Central memory CD8-positive, alpha-beta T cell (primary cell): ENCODE measurements at regions not wholly inside any gene's neighbourhood (a gene's known extent, or its start where the extent isn't known, plus 50 kb on each side); places are given as distances from the start of the nearest gene placed in this dataset.

Source experiments
- ATAC-seq: fragments of 150-1000 bp; cut with Tn5 transposase; replicated peaks from 2 replicates; pipeline ENCODE4 v1.10.0; 2022; ENCODE audit warnings: mild to moderate bottlenecking, moderate FRiP score, moderate number of reproducible peaks; ENCODE audit not compliant: poor library complexity, severe bottlenecking; ENCODE audit errors: extremely low read depth
- DNase-seq, 2 donors: peaks; one replicate each; pipeline ENCODE4 v3.0.0; 2021; ENCODE audit warnings: low spot score in 2 of 2
- H3K27ac Mint-ChIP-seq: one replicate; pipeline ENCODE4 v1.8.0; 2022; ENCODE audit warnings: low read depth, mild to moderate bottlenecking, moderate library complexity, mixed read lengths
- H3K27me3 Mint-ChIP-seq: one replicate; pipeline ENCODE4 v1.8.0; 2022; ENCODE audit warnings: mixed read lengths
- H3K36me3 Mint-ChIP-seq: one replicate; pipeline ENCODE4 v1.8.0; 2022; ENCODE audit warnings: mild to moderate bottlenecking, moderate library complexity, mixed read lengths; ENCODE audit not compliant: insufficient read depth
- H3K4me1 Mint-ChIP-seq: one replicate; pipeline ENCODE4 v1.8.0; 2022; ENCODE audit warnings: mixed read lengths
- H3K4me3 Mint-ChIP-seq: one replicate; pipeline ENCODE4 v1.8.0; 2022; ENCODE audit warnings: mild to moderate bottlenecking, moderate library complexity, mixed read lengths
- H3K9me3 Mint-ChIP-seq: one replicate; pipeline ENCODE4 v1.8.0; 2022; ENCODE audit warnings: mixed read lengths

DNA sequence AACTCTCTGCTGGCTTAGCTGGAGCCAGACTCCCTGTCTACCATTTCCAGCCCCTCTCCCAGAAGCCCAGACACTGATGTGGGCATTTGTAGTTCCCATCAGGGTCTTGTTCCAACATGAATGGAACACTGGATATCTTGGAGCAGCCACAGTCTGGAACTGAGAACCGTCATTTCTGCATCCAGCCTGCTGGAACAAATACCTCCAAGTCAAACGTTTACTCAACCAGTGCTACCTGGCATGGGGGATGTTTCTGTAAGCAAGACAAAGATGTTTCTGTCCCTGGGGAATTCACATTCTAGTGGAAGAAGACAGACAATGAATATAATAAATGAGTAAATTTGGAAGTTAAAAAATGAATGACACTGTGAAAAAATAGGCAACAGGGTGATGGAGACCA is 70.8 kb upstream of the ZNF438 start:
- Mint-ChIP-seq H3K9me3 (no peaks in the 10 kb centered on the region), H3K36me3 (no peaks in the 10 kb centered on the region), H3K4me1 (no peaks in the 10 kb centered on the region), H3K27me3 (peaks cover 14% of the 10 kb centered on the region), H3K4me3 (no peak overlapping the region), H3K27ac (no peak overlapping the region)
- DNase-seq (no peak), ATAC-seq (no peak)

DNA sequence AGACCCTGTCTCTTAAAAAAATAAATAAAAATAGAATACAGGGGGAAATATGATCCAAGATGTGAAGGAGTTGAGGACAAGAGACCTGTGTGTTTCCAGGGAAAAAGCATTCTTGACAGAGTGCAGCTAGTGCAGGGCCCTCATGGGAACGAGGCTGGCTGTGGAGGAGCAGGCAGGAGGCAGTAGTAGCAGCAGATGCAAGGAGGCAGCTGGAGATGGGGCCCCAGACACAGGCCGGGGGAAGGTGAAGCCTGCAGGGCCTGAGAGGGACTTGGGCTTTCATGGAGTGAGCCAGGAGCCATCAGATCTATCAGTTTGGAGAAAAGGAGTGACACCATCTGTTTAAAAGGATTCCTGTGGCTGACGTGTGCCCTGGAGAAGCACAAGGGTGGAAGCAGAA is 71.4 kb upstream of the ZNF438 start:
- Mint-ChIP-seq H3K4me3 (no peak overlapping the region), H3K27me3 (peaks cover 12% of the 10 kb centered on the region), H3K9me3 (no peaks in the 10 kb centered on the region), H3K4me1 (no peaks in the 10 kb centered on the region), H3K27ac (no peak overlapping the region), H3K36me3 (no peaks in the 10 kb centered on the region)
- DNase-seq (no peak), ATAC-seq (no peak)

DNA sequence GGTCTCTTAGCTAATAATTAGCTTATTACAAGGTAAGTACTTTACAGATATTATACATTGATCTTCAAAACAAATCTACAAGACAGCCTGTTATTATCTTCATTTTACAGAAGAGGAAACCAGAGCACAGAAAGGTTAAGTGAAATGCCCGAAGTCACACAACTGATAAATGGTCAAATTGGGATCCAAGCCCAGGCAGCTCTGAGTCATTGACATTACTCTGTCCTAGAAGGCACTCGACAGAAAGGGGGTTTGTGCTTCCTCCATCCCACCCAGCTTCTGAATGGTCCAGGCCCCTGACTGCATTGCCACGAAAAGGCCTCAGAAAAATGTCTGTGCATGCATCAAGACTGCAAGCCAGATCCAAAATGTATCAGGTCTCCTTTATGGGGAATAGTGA is 81.3 kb upstream of the ZNF438 start:
- Mint-ChIP-seq H3K36me3 (peaks cover 4% of the 10 kb centered on the region), H3K9me3 (no peaks in the 10 kb centered on the region), H3K27me3 (no peaks in the 10 kb centered on the region), H3K4me1 (no peaks in the 10 kb centered on the region), H3K27ac (no peak overlapping the region), H3K4me3 (no peak overlapping the region)
- no peak for ATAC-seq
- DNase-seq, result no peak

DNA sequence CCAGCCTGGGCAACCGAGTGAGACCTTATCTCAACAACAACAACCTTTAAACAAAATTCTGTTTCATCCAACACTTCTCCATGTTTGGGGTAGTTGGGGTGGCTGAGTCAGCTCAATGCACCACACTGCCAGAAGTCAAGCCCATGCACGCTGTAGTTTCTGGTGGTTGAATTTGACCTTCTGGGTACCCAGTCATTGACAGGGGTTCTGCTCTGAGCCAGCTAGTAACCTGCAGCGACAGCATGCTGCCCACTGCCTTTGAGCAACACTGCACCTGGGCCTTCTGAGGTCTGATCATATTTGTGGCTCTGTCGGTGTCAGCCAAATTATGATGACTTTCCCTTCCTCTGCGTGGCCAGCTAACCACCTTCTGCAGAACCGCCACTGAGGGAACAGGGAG is 84.6 kb upstream of the ZNF438 start:
- ATAC-seq, result no peak
- H3K27ac Mint-ChIP-seq, result no peak overlapping the region

DNA sequence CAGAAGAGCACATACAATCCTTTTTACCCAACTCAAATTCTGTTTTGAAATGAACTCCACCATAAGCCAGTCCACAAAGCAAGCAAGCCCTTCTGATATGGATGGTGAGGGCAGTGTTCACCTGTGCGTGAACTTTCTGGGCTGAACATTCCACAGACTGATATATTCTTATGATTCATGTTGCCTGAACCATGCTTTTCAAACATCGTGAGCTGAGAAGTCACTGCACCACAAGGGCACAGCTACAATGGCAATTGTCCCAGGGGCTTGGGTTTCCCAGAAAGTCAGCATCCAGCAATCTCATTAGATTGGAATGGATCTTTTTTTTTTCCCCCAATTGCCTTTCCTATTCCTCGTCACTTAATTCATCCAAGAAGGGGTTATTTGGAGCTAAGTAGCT is 86.9 kb upstream of the ZNF438 start:
- Mint-ChIP-seq H3K27me3 (peaks cover 40% of the 10 kb centered on the region), H3K4me1 (no peaks in the 10 kb centered on the region), H3K4me3 (no peak overlapping the region), H3K27ac (no peak overlapping the region), H3K9me3 (no peaks in the 10 kb centered on the region), H3K36me3 (peaks cover 2% of the 10 kb centered on the region)
- DNase-seq (no peak), ATAC-seq (no peak)

More for the DNA sequence above, 84.6 kb upstream of the ZNF438 start:
- H3K9me3 Mint-ChIP-seq, result no peaks in the 10 kb centered on the region
- DNase-seq, result no peak
- H3K36me3 Mint-ChIP-seq, result peaks cover 3% of the 10 kb centered on the region
- H3K27me3 Mint-ChIP-seq, result peaks cover 23% of the 10 kb centered on the region
- no peaks in the 10 kb centered on the region for H3K4me1 Mint-ChIP-seq
- H3K4me3 Mint-ChIP-seq, result no peak overlapping the region

DNA sequence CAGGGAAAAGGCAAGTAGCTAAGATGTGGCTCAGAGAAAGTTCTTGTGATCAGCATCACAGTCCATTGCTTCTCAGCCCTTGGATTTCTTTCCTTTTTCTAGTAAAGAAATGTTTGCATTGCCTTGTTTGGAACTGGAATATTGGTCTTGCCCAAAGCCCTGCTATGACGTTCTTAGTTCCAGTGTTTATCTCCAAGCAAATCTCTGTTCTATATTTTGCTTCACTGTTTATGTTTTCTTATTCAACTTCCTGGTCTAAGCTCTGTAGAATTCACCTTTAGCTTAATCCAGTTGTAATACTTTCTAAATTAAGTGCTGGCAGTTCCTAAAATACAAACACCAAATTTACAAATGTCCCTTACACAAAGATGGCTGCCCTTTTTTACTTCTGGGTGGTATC is 88.7 kb upstream of the ZNF438 start:
- no peak for DNase-seq
- Mint-ChIP-seq H3K27ac (no peak overlapping the region), H3K27me3 (peaks cover 48% of the 10 kb centered on the region), H3K4me3 (no peak overlapping the region), H3K4me1 (no peaks in the 10 kb centered on the region), H3K36me3 (peaks cover 2% of the 10 kb centered on the region), H3K9me3 (no peaks in the 10 kb centered on the region)
- no peak for ATAC-seq

DNA sequence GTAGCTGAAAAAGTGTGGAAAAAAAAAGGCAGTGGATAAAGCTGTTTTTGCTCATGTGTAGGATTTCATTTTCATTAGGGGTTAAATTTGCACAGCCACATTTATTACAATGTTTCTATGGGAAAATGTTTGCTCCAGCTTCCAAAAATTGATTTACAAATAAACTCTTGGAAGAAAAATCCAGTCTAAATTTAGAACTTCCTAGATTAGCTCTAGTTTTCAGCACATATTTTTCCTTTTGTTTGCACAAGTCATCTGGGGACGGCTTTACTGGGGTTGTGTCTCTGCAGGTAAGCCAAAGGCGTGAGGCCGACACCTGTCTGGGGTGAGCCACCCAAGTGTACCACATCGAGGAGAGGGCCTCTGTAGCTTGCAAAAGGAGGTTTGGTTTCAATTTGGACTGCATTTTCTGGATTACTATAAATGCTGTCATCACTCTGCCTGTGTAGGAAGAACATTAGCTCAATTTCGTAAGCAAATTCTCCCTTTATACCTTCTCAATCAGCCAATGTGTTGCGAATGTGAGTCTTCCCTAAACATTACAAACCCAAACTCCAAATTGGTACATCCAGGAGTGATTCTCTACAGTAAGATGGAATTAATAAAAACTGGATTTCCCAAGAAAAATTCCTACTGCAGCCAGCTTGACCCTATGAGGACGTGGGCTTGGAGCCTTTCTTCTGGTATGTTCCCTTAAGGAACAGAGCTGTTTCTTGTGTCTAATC is 89.5 kb upstream of the ZNF438 start:
- Mint-ChIP-seq H3K4me3 (no peak overlapping the region), H3K9me3 (no peaks in the 10 kb centered on the region), H3K4me1 (no peaks in the 10 kb centered on the region), H3K27me3 (peaks cover 48% of the 10 kb centered on the region), H3K27ac (no peak overlapping the region), H3K36me3 (peaks cover 2% of the 10 kb centered on the region)
- DNase-seq (no peak), ATAC-seq (no peak)

DNA sequence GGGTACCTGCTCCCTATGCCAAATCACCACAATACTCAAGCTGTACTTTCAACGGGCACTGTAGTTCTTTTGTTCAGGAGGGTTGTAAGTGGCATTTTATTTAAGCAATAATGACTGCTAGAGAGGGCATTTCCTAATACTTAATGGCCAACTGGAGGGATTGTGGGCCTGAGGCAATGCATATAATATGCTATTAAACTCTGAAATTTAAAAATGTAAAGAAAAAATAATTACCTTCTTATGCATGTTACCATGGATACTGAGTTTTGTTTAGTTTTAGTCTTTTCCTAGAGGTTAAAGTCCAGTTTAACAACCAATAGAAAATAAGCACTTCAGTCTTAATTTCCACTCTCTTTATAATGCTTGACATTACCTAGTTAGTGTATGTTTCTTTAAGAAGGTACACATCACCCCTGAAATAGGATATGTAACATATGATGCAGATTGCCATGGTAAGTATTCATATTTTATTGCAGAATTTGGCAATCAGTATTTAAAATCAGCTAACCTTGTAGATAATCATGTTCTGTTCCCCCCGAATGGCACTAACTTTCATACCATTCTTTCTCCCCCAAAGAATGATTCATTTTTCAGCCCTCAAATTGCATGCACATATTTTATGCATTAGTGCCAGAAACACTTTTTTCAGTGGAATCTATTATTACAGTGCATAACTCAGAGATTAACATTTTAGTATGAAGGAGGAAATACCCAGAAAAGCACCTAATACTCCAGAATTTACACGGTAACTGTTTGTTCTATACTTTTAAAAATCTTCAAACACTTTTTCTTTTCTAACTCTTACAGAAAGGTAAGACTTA is 90.3 kb upstream of the ZNF438 start:
- ATAC-seq (no peak), DNase-seq (no peak)
- no peak overlapping the region for H3K4me3 Mint-ChIP-seq
- H3K9me3 Mint-ChIP-seq, result no peaks in the 10 kb centered on the region
- H3K27ac Mint-ChIP-seq, result no peak overlapping the region
- H3K4me1 Mint-ChIP-seq, result no peaks in the 10 kb centered on the region
- peaks cover 2% of the 10 kb centered on the region for H3K36me3 Mint-ChIP-seq
- peaks cover 48% of the 10 kb centered on the region for H3K27me3 Mint-ChIP-seq

DNA sequence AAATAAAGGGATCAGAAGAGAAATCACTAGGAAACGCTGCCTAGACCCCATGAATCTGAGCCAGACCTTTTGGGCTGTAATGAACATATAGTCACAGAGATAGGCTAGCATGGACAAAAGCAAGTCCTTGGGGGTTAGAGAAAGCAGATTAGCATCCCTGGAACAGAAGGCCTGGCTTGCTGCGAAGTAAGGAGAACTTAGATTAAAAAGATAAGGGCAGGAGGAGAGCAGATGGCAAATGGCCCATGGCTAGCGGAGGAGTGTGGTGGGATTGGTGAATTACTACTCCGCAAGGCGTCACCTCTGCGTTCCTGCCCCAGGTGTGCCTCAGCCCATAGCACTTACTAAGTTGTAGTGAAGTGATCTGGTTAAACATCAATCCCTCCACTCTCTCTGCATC is 92.3 kb upstream of the ZNF438 start:
- H3K4me1 Mint-ChIP-seq, result no peaks in the 10 kb centered on the region
- H3K27ac Mint-ChIP-seq, result no peak overlapping the region
- no peak for ATAC-seq
- peaks cover 2% of the 10 kb centered on the region for H3K36me3 Mint-ChIP-seq
- no peak for DNase-seq
- H3K9me3 Mint-ChIP-seq, result no peaks in the 10 kb centered on the region
- peaks cover 48% of the 10 kb centered on the region for H3K27me3 Mint-ChIP-seq
- H3K4me3 Mint-ChIP-seq, result no peak overlapping the region

DNA sequence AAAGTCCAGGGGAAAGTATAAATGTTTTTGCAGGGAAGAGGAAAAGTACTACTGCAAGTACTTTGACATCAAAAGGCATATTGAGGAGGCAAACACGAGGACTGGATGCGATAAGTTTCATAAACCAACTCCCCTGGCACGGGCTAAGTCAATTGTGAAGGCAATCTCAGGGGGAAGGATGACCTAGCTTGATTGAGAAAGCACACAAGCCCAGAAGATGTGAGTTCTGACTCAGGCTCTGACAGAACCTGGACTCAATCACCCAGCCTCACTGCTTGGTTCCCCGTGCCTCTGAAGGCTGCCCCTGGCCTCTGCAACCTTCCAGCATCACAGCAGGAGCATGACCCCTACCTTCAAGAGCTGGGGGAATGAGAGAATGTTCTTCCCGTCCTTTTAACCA is 93.2 kb upstream of the ZNF438 start:
- Mint-ChIP-seq H3K27me3 (peaks cover 39% of the 10 kb centered on the region), H3K36me3 (peaks cover 2% of the 10 kb centered on the region), H3K27ac (no peak overlapping the region), H3K4me3 (no peak overlapping the region), H3K4me1 (no peaks in the 10 kb centered on the region), H3K9me3 (no peaks in the 10 kb centered on the region)
- DNase-seq, result no peak
- no peak for ATAC-seq

DNA sequence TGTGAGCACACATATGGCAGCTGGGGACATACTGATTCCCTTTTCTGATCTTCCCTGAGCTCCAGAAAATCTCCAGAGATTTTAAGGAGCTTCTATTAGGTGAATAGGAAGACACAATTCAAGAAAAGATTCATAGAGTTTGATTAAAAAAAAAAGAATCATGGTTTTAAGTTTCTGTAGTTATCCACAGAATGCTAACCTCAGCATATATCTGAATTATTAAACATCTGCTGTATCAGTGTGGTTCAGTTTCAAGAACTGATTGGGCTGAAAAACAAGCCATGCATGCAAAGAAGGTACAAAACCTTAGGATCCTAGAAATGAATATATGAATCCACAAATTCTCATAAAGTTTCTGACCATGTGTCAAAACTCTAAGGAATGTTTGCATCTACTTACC is 94.1 kb upstream of the ZNF438 start:
- ATAC-seq, result no peak
- no peaks in the 10 kb centered on the region for H3K9me3 Mint-ChIP-seq
- H3K36me3 Mint-ChIP-seq, result peaks cover 3% of the 10 kb centered on the region
- DNase-seq, result no peak
- H3K4me3 Mint-ChIP-seq, result no peak overlapping the region
- no peak overlapping the region for H3K27ac Mint-ChIP-seq
- no peaks in the 10 kb centered on the region for H3K4me1 Mint-ChIP-seq
- peaks cover 29% of the 10 kb centered on the region for H3K27me3 Mint-ChIP-seq

DNA sequence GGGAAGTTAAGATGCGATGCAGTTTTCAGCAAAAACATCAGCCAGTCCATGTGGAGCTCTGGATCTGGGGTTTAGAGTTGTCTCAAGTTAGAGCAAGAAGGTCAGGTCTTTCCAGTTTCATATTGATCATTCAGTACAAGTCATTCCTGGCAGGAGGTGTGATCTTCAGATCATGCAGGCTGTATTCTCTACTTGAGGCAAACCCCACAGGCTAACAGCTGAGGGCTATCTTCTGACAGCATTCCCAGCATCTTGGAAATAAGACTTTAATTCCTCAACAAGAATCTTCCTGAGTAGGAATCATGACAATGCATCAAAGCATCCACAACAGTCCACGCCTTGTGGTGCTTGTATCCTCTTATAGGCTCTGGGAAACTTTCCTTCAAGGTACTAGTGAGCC is 94.9 kb upstream of the ZNF438 start:
- H3K9me3 Mint-ChIP-seq, result no peaks in the 10 kb centered on the region
- DNase-seq (no peak), ATAC-seq (no peak)
- H3K4me3 Mint-ChIP-seq, result no peak overlapping the region
- no peaks in the 10 kb centered on the region for H3K4me1 Mint-ChIP-seq
- H3K36me3 Mint-ChIP-seq, result peaks cover 1% of the 10 kb centered on the region
- no peak overlapping the region for H3K27ac Mint-ChIP-seq
- peaks cover 21% of the 10 kb centered on the region for H3K27me3 Mint-ChIP-seq

DNA sequence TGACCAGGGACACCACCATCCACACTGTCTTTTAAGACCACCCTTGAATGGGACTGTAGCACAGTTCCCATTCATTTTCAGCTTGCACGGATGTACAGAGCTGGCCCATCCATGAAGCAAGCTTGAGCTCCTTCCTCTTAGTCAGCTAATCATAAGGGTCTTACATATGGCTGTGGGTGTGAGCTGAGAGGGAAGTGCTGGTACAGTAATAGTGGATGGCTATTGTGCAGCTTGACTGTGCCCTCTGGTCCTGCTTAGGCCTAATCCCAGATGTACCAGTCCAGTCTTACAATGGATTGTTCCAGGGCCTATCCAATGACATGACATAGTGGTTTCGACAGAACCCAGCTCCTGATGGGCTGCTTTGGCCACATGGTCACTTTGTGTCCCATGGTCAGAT is 96.9 kb upstream of the ZNF438 start:
- Mint-ChIP-seq H3K27ac (no peak overlapping the region), H3K9me3 (no peaks in the 10 kb centered on the region), H3K4me3 (no peak overlapping the region), H3K27me3 (peaks cover 8% of the 10 kb centered on the region), H3K36me3 (peaks cover 1% of the 10 kb centered on the region), H3K4me1 (no peaks in the 10 kb centered on the region)
- ATAC-seq (no peak), DNase-seq (no peak)
